Activated naive CD8-positive, alpha-beta T cell treated with anti-CD3 and anti-CD28 coated beads, Interleukin-2, amount 50 U/mL, for 24 hours (primary cell): ENCODE measurements at regions not wholly inside any gene's neighbourhood (a gene's known extent, or its start where the extent isn't known, plus 50 kb on each side); places are given as distances from the start of the nearest gene placed in this dataset.

Source experiments
- ATAC-seq: fragments of 150-1000 bp; cut with Tn5 transposase; one replicate; pipeline ENCODE4 v1.10.0; 2021
- DNase-seq: peaks from one replicate; pipeline ENCODE4 v3.0.0; 2021
- H3K27ac Mint-ChIP-seq: one replicate; pipeline ENCODE4 v1.8.0; 2021; ENCODE audit warnings: mild to moderate bottlenecking, mixed read lengths
- H3K27me3 Mint-ChIP-seq: one replicate; pipeline ENCODE4 v1.8.0; 2021; ENCODE audit warnings: mixed read lengths
- H3K36me3 Mint-ChIP-seq: one replicate; pipeline ENCODE4 v1.8.0; 2021; ENCODE audit warnings: low read depth, mixed read lengths
- H3K4me1 Mint-ChIP-seq: one replicate; pipeline ENCODE4 v1.8.0; 2021; ENCODE audit warnings: mixed read lengths
- H3K4me3 Mint-ChIP-seq: one replicate; pipeline ENCODE4 v1.8.0; 2021; ENCODE audit warnings: mild to moderate bottlenecking, moderate library complexity, mixed read lengths
- H3K9me3 Mint-ChIP-seq: one replicate; pipeline ENCODE4 v1.8.0; 2021; ENCODE audit warnings: mixed read lengths

DNA sequence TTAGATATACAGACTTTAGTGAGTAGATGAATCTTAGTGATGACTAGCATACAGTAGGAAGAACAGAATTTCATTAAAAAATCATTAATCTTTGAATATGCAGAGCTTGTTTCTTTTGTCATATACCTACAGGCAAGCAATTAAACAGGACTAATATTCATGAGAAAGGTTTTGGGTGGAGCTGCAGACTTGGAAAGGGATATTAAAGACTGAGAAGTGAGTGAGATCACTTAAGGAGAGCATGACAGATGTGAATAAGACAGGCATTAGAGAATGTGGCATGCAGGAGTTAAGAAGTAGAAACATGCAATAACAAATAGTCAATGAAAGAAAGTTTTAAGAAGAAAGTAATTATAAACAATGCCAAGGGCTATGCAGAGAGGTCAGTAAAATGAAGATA lies 187.7 kb downstream of the TMTC3 start:
- no peaks in the 10 kb centered on the region for H3K36me3 Mint-ChIP-seq
- ATAC-seq = no peak
- H3K27ac Mint-ChIP-seq = no peak overlapping the region
- no peaks in the 10 kb centered on the region for H3K4me1 Mint-ChIP-seq
- H3K4me3 Mint-ChIP-seq = no peak overlapping the region
- DNase-seq = no peak
- H3K27me3 Mint-ChIP-seq = no peaks in the 10 kb centered on the region
- H3K9me3 Mint-ChIP-seq = no peaks in the 10 kb centered on the region

DNA sequence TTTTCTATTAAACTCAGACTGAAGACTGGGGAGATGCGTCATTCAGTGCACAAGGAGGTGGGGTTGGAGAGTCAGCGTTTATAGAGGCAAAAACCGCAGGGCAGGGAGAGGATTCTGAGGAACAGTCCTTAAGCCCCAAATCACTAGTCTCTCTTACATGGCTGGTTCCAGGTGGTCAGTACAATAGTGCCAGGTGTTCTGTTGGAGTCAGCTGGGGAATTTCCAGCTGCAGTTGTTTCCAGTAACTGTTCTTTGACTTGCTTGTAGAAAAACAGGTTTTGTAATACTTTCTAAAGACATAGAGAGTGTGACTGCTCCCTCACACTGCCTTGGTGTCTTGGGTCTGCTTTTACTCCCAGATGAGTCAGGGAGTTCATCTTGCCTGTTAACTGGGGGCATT lies 192.2 kb downstream of the TMTC3 start:
- Mint-ChIP-seq H3K4me3 (no peak overlapping the region), H3K27ac (no peak overlapping the region), H3K27me3 (no peaks in the 10 kb centered on the region), H3K36me3 (no peaks in the 10 kb centered on the region), H3K9me3 (no peaks in the 10 kb centered on the region), H3K4me1 (no peaks in the 10 kb centered on the region)
- DNase-seq (no peak), ATAC-seq (no peak)

DNA sequence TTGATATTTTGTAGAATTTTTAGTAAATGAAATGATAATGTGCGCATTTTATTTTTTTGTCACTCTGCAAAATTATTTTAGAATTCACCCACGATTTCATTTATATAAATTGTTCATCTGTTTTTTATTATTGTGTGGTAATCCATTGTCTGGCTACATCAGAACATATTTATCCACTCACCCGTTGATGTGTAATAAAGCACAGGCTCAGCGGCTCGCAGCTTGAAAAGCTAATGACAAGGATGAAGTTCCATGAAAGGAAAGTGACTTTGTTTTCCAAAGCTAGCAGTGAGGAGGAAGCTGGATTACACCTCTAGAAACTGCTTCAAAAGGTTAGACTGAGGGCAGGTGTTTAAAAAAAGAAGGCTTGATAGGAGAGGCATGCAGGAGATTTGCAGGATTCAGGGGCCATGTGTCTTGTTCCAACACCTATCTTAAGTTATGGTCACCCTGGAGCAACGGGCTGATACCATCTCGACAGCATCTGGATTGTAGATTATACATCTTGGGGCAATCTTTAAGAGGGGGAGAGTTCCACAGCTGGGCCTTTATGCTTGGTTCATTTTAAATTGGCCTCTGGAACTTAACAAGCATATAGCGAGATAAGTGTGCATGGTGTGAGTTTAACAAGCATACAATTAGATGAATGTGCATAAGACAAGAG lies 194.1 kb downstream of the TMTC3 start:
- Mint-ChIP-seq H3K36me3 (no peaks in the 10 kb centered on the region), H3K4me3 (no peak overlapping the region), H3K27ac (no peak overlapping the region), H3K27me3 (no peaks in the 10 kb centered on the region), H3K9me3 (no peaks in the 10 kb centered on the region), H3K4me1 (no peaks in the 10 kb centered on the region)
- ATAC-seq (no peak), DNase-seq (no peak)

DNA sequence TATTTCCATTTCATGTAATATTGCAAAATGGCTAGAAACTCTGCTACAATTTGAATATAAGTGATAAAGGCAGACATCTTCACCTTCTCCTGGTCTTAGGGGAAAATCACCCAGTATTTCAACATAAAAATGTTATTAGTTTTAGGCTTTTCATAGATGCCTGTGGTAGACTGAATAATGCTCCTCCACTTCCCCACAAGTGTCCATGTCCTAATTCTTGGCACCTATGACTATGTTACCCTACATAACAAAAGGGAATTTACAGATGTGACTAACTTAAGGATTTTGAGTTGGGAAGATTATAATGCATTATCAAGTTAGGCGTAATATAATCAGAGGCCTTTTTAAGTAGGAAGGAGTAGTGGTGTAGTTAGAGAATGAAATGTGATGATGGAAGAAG lies 196.4 kb downstream of the TMTC3 start:
- Mint-ChIP-seq H3K4me1 (no peaks in the 10 kb centered on the region), H3K27ac (no peak overlapping the region), H3K9me3 (no peaks in the 10 kb centered on the region), H3K4me3 (no peak overlapping the region), H3K36me3 (no peaks in the 10 kb centered on the region), H3K27me3 (no peaks in the 10 kb centered on the region)
- no peak for ATAC-seq
- DNase-seq = no peak

DNA sequence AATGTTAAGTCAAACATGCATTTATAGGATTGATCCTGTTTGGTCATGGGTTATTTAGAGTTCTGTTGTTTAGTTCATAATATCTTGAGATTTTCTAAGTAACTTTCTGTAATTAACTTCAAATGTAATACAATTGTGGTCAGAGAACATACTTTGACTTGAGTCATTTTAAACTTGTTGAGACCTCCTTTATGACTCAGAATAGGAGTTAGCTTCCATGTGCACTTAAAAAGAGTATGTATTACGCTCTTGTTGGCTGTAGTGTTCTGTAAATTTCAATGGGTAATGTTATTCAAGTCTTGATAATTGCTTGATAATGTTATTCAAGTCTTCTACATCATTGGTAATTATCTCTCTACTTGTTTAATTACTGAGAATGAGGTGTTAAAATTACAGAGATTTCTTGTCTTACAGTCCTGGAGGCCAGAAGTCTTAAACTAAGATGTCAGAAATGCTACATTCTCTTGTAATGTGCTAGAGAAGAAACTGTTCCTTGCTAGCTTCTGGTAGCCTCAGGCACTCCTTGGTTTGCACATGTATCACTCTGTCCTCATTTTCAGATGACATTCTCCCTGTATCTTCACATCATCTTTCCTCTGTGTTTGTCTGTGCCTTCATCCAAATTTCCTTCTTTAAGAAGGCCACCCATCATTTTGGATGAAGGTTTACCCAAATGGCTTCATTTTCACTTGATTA lies 197.3 kb downstream of the TMTC3 start:
- no peak for DNase-seq
- no peaks in the 10 kb centered on the region for H3K36me3 Mint-ChIP-seq
- ATAC-seq = no peak

DNA sequence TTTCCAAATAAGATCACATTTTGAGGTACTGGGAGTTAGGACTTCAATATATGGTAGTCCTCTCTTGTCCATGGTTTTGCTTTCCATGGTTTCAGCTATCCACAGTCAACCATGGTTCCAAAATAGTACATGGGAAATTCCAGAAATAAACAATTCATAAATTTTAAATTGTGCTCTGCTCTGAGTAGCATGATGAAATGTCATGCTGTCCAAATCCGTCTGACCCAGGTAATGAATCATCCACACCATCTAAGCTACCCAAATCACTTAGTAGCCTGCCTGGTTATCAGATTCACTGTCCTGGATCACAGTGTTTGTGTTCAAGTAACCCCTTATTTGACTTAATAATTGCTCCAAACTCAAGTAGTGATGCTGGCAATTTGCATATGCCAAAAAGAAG lies 197.9 kb downstream of the TMTC3 start:
- Mint-ChIP-seq H3K4me3 (no peak overlapping the region), H3K27me3 (no peaks in the 10 kb centered on the region), H3K36me3 (no peaks in the 10 kb centered on the region), H3K27ac (no peak overlapping the region), H3K9me3 (no peaks in the 10 kb centered on the region), H3K4me1 (no peaks in the 10 kb centered on the region)
- ATAC-seq (no peak), DNase-seq (no peak)

More for the DNA sequence above, 197.3 kb downstream of the TMTC3 start:
- Mint-ChIP-seq H3K4me1 (no peaks in the 10 kb centered on the region), H3K4me3 (no peak overlapping the region), H3K27me3 (no peaks in the 10 kb centered on the region), H3K9me3 (no peaks in the 10 kb centered on the region), H3K27ac (no peak overlapping the region)

DNA sequence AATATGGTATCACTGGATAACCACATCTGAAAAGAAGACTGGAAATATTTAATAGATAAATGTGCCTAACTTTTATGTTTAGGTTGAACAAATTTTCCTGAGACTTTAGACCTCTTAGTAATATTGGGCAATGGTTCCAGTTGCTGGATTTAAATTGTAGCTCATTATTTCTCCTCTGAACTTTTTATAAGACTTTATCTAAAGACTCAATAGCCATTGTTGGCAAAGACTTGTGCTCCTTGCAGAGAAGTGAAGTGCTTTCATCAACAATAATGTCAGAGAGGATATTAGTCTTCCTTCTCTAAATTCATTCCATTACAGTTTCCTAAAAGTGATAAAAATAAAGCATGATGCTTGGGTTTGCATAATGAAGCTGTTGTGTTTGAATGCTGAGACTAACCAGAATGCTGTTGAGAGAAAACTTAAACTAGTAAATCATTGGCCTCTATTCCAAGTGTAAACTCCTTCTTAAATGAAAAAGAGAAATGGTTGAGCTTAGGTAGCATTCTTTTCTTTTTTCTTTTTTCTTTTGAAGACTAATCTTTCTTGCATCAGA lies 200.2 kb downstream of the TMTC3 start:
- no peaks in the 10 kb centered on the region for H3K4me1 Mint-ChIP-seq
- no peak for ATAC-seq
- H3K27ac Mint-ChIP-seq = no peak overlapping the region
- no peaks in the 10 kb centered on the region for H3K9me3 Mint-ChIP-seq
- DNase-seq = no peak
- no peaks in the 10 kb centered on the region for H3K36me3 Mint-ChIP-seq
- no peaks in the 10 kb centered on the region for H3K27me3 Mint-ChIP-seq
- H3K4me3 Mint-ChIP-seq = no peak overlapping the region

DNA sequence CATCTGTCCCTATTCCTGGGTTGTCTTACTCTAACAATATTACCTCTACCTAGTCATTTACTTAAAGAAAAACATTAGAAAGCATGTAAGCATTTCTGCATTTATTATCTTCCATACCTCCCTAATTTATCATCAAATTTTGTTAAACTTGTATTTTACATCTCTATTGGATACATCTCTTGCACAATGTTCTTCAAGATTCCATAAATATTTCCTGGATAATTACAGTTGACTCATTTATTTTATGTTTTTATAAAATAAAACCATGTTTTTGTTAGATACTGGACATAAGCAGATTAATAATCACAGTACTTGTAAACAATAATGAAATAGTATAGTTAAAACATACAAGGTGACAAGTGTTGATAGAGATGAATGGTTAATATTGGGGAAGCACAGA lies 209.0 kb downstream of the TMTC3 start:
- Mint-ChIP-seq H3K9me3 (peaks cover 3% of the 10 kb centered on the region), H3K4me3 (no peak overlapping the region), H3K27ac (no peak overlapping the region), H3K36me3 (no peaks in the 10 kb centered on the region), H3K4me1 (no peaks in the 10 kb centered on the region), H3K27me3 (no peaks in the 10 kb centered on the region)
- DNase-seq = no peak
- no peak for ATAC-seq

DNA sequence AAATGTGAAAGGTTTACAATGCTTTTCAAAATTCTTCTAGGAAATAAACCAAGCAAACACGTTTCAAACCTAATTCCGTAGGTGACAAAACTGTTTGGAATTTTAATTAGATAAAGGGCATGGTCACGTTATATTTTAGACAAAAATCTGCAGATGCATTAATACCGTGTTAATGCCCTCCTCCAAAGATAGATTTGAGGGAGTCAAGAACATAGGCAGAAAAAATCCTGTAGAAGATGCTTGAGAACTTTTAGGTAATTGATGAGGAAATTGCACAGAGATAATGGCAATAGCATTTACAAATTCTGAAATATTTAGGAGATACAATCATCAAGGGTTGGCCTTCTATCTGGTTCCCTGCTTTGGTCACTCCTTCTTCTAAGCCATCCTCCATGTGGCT lies 212.6 kb downstream of the TMTC3 start:
- H3K4me3 Mint-ChIP-seq = no peak overlapping the region
- no peaks in the 10 kb centered on the region for H3K4me1 Mint-ChIP-seq
- H3K27ac Mint-ChIP-seq = no peak overlapping the region
- no peak for DNase-seq
- no peaks in the 10 kb centered on the region for H3K27me3 Mint-ChIP-seq
- no peak for ATAC-seq
- no peaks in the 10 kb centered on the region for H3K36me3 Mint-ChIP-seq
- peaks cover 4% of the 10 kb centered on the region for H3K9me3 Mint-ChIP-seq

DNA sequence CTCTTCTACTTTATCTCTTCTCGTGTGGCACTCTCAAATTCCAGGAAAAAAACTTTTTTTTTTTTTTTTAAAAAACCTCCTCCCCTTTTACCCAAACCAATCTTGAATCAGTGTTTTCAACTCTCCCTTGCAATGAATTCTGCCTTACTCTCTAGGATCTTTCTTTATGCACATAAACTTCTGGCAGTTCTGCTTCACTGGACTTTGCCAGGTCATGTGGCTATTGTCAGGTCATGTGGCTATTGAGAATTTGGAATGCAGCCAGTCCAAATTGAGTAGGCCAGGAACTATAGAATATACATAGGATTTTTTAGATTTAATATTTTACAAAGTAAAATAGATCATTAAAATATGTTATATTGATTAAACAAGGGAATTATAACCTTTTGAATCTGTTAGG lies 218.2 kb downstream of the TMTC3 start:
- H3K9me3 Mint-ChIP-seq = peaks cover 4% of the 10 kb centered on the region
- H3K27me3 Mint-ChIP-seq = no peaks in the 10 kb centered on the region
- H3K4me3 Mint-ChIP-seq = no peak overlapping the region
- no peak overlapping the region for H3K27ac Mint-ChIP-seq
- ATAC-seq (no peak), DNase-seq (no peak)
- H3K36me3 Mint-ChIP-seq = no peaks in the 10 kb centered on the region
- no peaks in the 10 kb centered on the region for H3K4me1 Mint-ChIP-seq

DNA sequence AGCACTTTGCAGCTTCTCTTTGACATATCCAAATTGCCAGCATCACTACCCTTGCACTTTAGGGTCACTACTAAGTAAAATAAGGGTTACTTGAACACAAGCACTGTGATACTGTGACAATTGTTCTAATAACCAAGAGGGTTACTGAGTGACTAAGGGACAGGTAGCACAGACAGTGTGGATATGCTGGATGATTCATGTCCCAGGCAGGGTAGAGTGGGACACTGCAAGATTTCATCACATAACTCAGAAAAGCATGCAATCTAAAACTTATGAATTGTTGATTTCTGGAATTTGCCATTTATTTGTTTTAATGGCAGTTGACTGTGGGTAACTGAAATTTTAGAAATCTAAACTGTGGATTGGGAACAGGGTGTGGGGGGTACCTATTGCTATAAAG lies 218.8 kb downstream of the KITLG start:
- peaks cover 4% of the 10 kb centered on the region for H3K9me3 Mint-ChIP-seq
- ATAC-seq (no peak), DNase-seq (no peak)
- no peaks in the 10 kb centered on the region for H3K36me3 Mint-ChIP-seq
- no peaks in the 10 kb centered on the region for H3K27me3 Mint-ChIP-seq
- H3K4me3 Mint-ChIP-seq = no peak overlapping the region
- H3K4me1 Mint-ChIP-seq = no peaks in the 10 kb centered on the region
- no peak overlapping the region for H3K27ac Mint-ChIP-seq

DNA sequence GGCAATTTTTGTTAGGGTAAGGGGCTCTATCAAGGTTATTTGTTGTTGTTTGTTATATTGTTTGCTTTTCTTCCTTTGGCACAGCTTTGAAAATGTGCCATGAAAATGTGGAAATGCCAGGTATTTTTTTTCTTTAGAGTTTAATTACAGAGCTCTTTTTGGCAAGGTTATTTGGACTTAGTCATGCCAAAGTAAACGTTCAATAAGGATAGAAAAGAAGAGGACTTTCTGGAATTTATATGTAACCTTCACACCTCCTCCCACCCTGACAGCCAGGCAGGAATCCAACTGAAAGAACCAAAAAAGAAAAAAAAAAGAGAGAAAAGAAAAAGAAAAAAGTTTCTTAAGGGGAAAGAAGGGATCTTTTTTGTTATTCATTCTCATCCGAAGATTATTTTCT lies 217.8 kb downstream of the KITLG start:
- ATAC-seq (no peak), DNase-seq (no peak)
- no peaks in the 10 kb centered on the region for H3K36me3 Mint-ChIP-seq
- H3K4me3 Mint-ChIP-seq = no peak overlapping the region
- peaks cover 4% of the 10 kb centered on the region for H3K9me3 Mint-ChIP-seq
- no peaks in the 10 kb centered on the region for H3K4me1 Mint-ChIP-seq
- no peak overlapping the region for H3K27ac Mint-ChIP-seq
- no peaks in the 10 kb centered on the region for H3K27me3 Mint-ChIP-seq

DNA sequence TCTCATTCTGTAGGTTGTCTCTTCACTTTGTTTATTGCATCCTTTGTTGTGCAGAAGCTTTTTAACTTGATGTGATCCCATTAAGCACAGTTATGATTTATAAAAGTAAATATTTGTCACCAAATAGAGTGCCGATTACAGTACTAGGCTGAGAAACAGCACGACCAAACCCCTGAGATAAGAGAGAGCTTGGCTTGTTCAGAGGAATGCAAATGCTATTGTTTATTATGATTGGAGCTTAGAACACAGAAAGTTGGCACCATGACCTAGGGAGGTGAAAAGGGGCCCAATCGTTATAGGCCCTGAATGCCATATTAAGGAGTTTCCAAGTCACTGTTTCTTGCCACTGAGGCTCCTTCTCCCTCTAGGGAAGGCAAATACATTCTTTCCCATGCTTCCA lies 214.9 kb downstream of the KITLG start:
- no peaks in the 10 kb centered on the region for H3K27me3 Mint-ChIP-seq
- no peaks in the 10 kb centered on the region for H3K4me1 Mint-ChIP-seq
- no peak for ATAC-seq
- no peaks in the 10 kb centered on the region for H3K36me3 Mint-ChIP-seq
- no peaks in the 10 kb centered on the region for H3K9me3 Mint-ChIP-seq
- DNase-seq = no peak
- no peak overlapping the region for H3K27ac Mint-ChIP-seq
- no peak overlapping the region for H3K4me3 Mint-ChIP-seq

DNA sequence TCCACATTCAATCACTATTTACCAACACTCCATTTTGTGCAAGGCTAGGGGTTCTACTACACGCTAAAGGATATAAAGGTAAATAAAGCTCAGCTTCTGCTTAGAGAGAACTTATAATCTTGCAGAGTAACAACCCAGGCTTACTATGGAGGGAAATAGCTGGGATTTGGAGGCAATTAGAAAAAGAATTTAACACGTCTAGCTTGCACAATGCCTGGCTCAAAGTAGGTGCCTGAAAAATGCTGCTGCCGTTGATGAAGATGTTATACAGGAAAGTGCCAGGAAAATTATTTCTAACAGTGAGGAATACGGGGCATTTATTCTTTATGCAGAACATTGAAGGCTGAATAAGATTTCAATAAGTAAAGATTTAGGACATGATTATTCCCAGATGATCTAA lies 214.2 kb downstream of the KITLG start:
- no peaks in the 10 kb centered on the region for H3K36me3 Mint-ChIP-seq
- DNase-seq (no peak), ATAC-seq (no peak)
- no peak overlapping the region for H3K27ac Mint-ChIP-seq
- H3K4me3 Mint-ChIP-seq = no peak overlapping the region
- H3K27me3 Mint-ChIP-seq = no peaks in the 10 kb centered on the region
- H3K4me1 Mint-ChIP-seq = no peaks in the 10 kb centered on the region
- H3K9me3 Mint-ChIP-seq = no peaks in the 10 kb centered on the region

DNA sequence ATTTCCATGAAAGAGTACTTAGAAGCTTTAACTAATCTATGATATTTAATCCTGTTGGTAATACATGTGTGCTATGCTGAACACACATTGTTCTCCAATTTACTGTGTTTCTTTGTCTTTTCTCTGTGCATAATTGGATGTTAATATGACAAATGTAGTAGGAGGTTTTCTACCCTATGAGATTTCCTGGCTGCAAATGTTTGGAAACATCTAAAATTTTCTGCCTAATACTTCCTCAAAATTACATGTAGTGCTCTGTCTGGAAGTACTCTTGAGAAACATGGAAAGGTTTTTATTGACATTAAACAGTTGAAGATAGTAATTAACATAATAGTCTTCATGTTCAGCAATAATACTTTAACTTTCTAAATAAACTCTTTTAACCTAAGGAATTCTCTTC lies 213.0 kb downstream of the KITLG start:
- H3K4me1 Mint-ChIP-seq = no peaks in the 10 kb centered on the region
- H3K36me3 Mint-ChIP-seq = no peaks in the 10 kb centered on the region
- DNase-seq (no peak), ATAC-seq (no peak)
- H3K9me3 Mint-ChIP-seq = no peaks in the 10 kb centered on the region
- H3K4me3 Mint-ChIP-seq = no peak overlapping the region
- H3K27me3 Mint-ChIP-seq = no peaks in the 10 kb centered on the region
- no peak overlapping the region for H3K27ac Mint-ChIP-seq
